GM13977 (cell line): ENCODE measurements at regions not wholly inside any gene's neighbourhood (a gene's known extent, or its start where the extent isn't known, plus 50 kb on each side); places are given as distances from the start of the nearest gene placed in this dataset.

Source experiments
- DNase-seq: peaks from one replicate; pipeline ENCODE4 v3.0.0; 2012; ENCODE audit warnings: low spot score
- in situ Hi-C: fragments of 300-500 bp; cut with MboI; formaldehyde crosslinking; loops from one replicate; pipeline ENCODE4 v1.12.0; 2022; ENCODE audit warnings: low sequenced_read_pairs, low pct_unique_long_range_greater_than_20kb, mixed read lengths, inconsistent platforms; ENCODE audit not compliant: unreplicated experiment
- TF ChIP-seq, protein P1 (sequence below): IDR thresholded peaks from 2 replicates; pipeline ENCODE4 v1.5.1; 2012; ENCODE audit warnings: mild to moderate bottlenecking, control low read depth; ENCODE audit not compliant: insufficient read depth; ENCODE audit errors: extremely low read depth, missing control alignments

GRCh38 chr7:68423356-68423755, 1174.9 kb upstream of the AUTS2 start:
- in situ Hi-C loops, result no loop called here
- no peak for DNase-seq
- TF ChIP-seq, protein P1, sequence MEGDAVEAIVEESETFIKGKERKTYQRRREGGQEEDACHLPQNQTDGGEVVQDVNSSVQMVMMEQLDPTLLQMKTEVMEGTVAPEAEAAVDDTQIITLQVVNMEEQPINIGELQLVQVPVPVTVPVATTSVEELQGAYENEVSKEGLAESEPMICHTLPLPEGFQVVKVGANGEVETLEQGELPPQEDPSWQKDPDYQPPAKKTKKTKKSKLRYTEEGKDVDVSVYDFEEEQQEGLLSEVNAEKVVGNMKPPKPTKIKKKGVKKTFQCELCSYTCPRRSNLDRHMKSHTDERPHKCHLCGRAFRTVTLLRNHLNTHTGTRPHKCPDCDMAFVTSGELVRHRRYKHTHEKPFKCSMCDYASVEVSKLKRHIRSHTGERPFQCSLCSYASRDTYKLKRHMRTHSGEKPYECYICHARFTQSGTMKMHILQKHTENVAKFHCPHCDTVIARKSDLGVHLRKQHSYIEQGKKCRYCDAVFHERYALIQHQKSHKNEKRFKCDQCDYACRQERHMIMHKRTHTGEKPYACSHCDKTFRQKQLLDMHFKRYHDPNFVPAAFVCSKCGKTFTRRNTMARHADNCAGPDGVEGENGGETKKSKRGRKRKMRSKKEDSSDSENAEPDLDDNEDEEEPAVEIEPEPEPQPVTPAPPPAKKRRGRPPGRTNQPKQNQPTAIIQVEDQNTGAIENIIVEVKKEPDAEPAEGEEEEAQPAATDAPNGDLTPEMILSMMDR, result no peak

- in situ Hi-C loops, result no loop called here
- TF ChIP-seq, protein P1, result no peak
- no peak for DNase-seq
Measured at GRCh38 chr7:68424658-68425297, 1173.5 kb upstream of the AUTS2 start.

- DNase-seq, result no peak
- in situ Hi-C loops, result no loop called here
- TF ChIP-seq, protein P1, result no peak
Measured at GRCh38 chr7:68425377-68425776, 1172.9 kb upstream of the AUTS2 start.

DNA sequence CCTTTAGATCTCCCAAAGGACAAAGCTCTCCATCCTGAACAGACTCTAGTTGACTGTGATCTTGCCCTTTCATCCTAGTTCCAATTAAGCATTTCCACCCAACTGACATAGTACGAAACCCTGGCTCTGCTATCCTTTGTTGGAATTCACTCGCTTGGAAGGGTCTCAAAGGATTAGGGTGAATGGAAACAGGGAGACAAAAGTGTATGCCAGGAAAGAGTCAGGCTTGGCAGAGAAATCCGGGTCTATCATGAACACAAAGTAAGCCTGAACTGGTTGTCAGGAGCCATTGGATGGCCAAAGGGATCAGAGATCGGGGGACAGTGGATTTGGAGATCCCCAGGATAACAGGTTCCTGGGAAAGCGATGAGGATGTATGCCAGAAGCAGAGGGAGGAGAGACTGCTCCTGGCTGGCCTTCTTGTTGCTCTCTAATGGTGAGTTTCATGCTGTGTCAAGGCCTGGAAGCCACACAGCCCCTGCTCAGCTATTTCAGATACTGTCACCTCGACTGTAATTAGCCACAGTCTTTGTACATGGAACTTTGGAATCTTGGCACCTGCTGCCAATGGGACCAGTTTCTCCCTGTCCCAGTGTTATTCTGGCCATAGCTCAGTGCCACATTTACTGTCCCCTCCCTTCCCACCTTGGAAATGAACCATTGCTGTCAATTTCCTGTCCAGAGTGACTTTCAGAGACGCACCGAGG, 1168.7 kb upstream of the AUTS2 start:
- TF ChIP-seq, protein P1, result no peak
- no peak for DNase-seq
- in situ Hi-C loops, result no loop called here

DNA sequence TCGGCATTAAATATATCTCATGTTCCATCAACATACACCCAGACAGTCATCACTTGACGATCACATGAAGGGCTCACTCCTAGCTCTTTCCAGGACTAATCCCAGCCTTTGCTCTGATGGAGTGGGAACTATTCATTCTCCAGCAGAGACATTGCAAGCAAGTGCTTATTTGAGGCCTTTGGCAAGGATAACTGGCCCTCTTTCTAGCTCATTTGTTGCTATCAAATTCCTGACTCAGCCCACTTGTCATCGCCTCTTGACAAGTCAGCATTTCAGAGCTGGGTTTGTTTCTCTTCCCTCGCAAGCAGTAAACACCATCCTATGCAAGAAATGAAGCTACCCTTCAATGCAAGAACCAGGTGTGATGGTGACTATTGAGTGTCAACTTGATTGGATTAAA, 1165.7 kb upstream of the AUTS2 start:
- in situ Hi-C loops, result no loop called here
- TF ChIP-seq, protein P1, result no peak
- no peak for DNase-seq

- TF ChIP-seq, protein P1, result no peak
- no peak for DNase-seq
- in situ Hi-C loops, result no loop called here
Measured at GRCh38 chr7:68433462-68434070, 1164.7 kb upstream of the AUTS2 start.
